ENCODE measurements at regions not wholly inside any gene's neighbourhood (a gene's known extent, or its start where the extent isn't known, plus 50 kb on each side); places are given as distances from the start of the nearest gene placed in this dataset.

DNA sequence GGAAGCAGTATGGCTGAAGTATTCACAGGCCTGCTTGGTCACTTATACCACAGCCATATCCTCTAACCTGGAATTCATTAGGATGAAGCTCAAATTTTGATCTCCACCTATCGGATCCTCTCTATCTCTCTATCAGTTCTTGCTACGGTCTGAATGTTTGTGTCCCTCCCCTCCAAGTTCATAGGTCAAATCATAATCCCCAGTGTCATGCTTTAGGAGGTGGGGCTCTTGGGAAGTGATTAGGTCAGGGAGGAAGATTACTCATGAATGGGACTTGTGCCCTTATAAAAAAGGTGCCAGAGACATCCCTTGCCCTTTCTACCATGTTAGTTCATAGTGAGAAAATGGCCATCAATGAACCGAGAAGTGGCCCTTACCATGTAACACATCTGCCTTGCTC lies 190.8 kb upstream of the MYLIP start:
- TF ChIP-seq EZH2 (IDR thresholded peaks at IDR 0.05; ENCODE audit: insufficient read depth, poor library complexity, severe bottlenecking) (no peak), EZH2phosphoT487 (IDR thresholded peaks at IDR 0.05; ENCODE audit: insufficient read depth, low read depth) (no peak)

Data from GM23248 (cell line).